Stimulated activated CD4-positive, alpha-beta T cell treated with anti-CD3 and anti-CD28 coated beads, Interleukin-15, amount 100 ng/mL, for 24 hours (primary cell): ENCODE measurements at regions not wholly inside any gene's neighbourhood (a gene's known extent, or its start where the extent isn't known, plus 50 kb on each side); places are given as distances from the start of the nearest gene placed in this dataset.
"Not testable (repeated sequence)": the region's sequence is repeated elsewhere in the genome, so short reads cannot be mapped to it uniquely, and the experiment has no call there.

ENCODE experiments used
- DNase-seq: peaks from one replicate; pipeline ENCODE4 v3.0.0-alpha.2; 2020

GRCh38 chr14:41280745-41281144, 325.9 kb upstream of the LRFN5 start:
- DNase-seq = no peak

DNA sequence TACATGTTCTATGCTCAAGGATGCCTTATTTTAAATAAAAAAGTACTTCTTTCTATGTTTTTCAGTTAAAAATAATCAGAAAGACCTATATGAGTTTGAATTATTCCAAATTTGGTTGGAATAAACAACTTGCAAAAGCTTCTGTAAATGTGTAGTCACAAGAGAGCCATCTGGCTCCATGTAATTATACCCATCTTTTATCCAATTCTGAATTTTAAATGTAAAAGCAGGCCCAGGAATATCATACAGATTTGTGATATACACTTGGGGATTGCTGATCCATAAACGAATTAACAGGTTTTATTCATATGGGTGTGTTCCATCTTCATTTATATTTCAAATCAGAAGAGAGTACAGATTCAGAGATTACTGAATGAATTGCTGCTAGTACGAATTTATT, 329.2 kb upstream of the LRFN5 start:
- DNase-seq = no peak

DNA sequence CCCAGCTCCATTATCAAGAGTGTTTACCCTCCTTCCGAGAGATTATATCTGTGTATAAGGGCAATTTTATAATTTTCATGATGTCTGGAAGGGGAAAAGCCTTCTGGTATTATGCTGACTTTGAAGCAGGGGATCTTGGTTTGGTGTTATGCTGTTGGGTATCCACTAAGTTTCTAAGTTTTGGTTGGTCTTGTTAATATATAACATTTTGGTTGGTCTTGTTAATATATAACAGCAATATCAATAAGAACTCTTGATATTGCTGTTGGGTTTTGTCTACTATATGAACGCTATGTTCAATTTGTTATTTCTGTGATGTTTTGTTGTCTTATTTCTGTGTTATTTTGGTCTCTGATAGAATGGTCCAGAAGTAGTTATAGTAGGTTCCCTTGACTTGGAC, 349.2 kb upstream of the LRFN5 start:
- DNase-seq = no peak

- no peak for DNase-seq
Observed at GRCh38 chr14:41235466-41235865, 371.2 kb upstream of the LRFN5 start.

DNA sequence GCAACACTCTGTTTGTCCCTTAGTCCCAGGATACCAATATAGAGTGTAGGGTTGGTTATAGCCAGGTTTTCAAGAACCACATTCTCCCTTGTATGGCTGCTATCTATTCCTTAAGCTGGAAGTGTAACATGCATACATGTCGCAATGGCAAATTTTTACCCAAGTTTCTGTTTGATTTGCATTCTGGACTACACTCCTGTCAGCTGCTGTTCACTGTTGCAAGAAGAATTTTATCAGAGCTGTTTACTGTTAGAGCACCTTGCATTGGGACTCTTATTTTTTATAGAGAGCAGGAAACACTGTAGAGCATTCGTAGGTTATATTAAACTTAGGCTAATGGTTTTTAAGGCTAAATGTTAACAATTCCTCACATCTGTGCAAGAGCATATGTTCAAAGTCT, 376.0 kb upstream of the LRFN5 start:
- no peak for DNase-seq

DNA sequence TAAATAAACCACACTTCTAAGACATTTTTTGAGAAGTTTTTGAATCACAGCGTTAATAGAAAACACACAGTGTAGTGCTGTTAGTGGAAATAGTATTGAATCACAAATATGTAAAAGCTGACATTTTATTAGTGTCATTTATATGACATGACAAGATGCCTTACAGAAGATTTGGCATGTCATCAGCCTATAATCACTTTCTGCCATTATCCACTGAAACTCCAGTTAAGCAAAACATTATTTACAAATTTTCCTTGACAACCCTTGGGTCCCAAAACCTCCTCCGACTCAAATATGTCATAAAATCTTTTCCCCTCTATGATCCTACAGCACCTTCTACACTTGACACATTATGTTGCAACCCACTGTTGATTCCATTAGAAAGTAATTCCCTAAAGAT, 376.9 kb upstream of the LRFN5 start:
- no peak for DNase-seq

- DNase-seq = no peak
Observed at GRCh38 chr14:41225433-41225832, 381.2 kb upstream of the LRFN5 start.

DNA sequence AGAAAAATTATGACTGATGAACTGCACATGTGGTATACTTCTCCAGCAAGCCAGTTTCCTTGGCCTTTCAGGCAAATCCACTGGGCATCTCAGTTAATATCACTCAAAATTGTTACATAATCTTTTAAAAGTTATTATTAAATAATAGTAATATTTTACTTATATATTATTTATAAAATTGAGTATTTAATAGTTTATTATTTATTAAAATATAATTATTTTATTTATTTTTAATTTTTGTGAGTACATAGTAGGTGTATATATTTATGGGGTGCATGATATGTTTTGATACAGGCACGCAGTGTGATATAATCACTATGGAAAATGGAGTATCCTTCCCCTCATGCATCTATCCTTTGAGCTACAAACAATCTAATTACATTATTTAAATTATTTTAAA, 384.1 kb upstream of the LRFN5 start:
- DNase-seq = no peak

GRCh38 chr14:41214978-41215377, 391.7 kb upstream of the LRFN5 start:
- DNase-seq = not testable (repeated sequence)

DNA sequence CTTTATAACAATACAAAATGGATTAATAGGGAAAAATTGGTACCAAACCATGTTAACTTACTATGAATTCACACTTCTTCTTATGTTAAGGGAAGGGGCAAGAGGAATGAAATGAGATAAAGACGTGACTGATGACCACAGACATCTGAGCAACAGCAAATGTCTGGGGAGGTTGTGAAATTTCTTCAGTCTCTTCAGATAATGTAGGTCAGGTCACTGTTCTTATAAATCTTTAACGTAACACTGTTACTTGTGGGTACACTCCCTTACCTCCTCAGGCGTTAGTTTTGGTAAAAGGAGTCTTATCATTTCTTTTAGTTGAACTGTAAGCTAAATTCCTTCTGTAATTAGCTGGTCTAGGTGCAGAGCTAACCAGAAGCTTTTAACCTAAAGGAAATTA, 405.0 kb upstream of the LRFN5 start:
- DNase-seq = no peak

DNA sequence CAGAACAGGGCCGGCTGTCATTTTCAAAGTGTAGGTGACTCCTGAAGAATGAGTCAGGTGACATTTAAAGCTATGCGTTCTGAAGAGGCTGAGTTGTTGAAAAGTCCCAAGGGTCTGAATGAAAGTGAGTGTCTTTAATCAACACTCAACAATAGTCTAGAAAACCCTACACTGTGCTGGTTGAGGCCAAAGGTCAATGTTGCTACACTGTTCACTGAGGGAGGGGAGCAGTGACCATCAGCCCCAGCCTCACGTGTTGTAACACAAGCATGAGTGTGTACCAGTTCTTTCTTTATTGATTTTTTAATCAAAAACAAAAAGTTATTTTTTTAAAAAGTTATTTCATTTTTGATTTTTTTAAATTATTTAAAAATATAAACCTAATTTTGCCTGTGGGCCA, 418.8 kb upstream of the LRFN5 start:
- no peak for DNase-seq

GRCh38 chr14:41171045-41171444, 435.6 kb upstream of the LRFN5 start:
- no peak for DNase-seq

DNA sequence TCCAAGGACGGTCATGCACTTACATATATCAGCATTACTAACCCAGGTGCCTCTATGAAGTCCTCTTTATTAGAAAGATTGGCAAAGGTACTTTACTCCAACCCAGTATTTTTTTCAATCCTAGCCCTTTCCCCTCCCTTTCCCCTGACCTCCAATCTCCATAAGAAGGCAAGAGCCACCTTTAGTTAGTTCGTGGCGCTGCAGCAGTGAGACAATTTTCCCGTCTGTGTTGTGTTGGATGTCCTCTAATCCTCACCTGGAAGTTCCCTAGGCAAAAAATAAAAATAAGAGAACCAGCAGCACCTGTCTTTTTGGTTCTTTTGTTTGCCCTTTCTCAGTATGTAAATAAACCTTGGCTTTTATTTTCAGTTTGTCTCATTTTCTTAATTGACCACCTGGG, 439.6 kb upstream of the LRFN5 start:
- no peak for DNase-seq

- no peak for DNase-seq
Observed at GRCh38 chr14:41154143-41154807, 452.4 kb upstream of the LRFN5 start.

GRCh38 chr14:41146391-41146790, 460.3 kb upstream of the LRFN5 start:
- DNase-seq = no peak

GRCh38 chr14:41144370-41144769, 462.3 kb upstream of the LRFN5 start:
- no peak for DNase-seq

- DNase-seq = no peak
Observed at GRCh38 chr14:41137741-41138140, 468.9 kb upstream of the LRFN5 start.

DNA sequence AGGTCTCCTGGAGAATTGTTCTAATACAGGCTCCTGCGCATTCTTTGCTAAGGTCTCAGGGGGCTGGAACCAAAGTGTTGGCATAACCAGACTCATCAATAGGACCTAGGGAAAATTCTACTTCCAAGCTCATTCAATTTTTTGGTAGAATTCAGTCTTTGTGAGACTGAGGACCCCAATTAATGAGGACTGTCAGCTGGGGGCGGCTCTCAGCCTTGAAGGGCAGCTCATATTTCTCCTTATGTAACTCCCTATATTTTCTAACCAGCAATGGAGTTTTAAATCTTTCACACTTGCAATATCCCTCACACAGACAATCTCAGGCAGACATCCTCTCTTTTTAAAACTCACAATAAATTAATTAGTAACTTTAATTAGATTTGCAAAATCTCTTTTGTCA, 476.4 kb upstream of the LRFN5 start:
- no peak for DNase-seq

GRCh38 chr14:41120402-41120801, 486.3 kb upstream of the LRFN5 start:
- no peak for DNase-seq

GRCh38 chr14:41096131-41096530, 510.5 kb upstream of the LRFN5 start:
- no peak for DNase-seq

DNA sequence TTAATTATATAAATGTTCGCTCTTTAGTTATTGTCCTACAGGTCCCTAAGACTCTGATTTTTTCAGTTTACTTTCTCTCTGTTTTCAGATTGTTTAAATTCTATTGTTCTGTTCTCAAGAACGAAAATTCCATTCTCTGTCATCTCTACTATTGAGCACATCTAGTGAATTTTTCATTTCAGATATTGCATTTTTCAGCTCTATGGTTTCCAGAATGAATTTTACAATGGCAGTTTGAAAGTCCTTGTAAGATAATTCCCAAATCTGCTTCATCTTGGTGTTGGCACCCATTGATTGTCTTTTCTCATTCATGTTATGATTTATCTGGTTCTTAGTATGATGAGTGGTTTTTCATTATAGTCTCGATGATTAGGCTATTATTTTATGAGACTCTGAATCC, 519.6 kb upstream of the LRFN5 start:
- no peak for DNase-seq

DNA sequence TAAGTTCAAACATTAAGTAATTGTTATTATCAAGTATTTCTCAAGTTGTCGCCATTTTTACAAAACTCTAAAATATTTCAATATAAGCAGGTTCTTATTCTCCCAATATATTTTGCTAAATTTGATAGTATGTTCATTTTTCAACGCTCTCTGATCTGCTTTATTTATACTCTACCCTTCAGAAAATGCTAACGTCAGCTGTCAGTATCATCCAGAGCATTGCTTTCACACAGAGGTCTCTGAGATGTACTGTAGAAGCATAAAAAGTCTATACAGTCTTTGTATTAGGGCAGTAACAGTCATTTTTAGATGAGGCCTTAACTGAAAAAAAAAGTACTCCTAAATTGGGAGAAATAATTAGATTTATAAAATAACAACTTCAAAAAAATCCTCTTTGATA, 533.1 kb upstream of the LRFN5 start:
- no peak for DNase-seq

GRCh38 chr14:41072776-41073175, 533.9 kb upstream of the LRFN5 start:
- DNase-seq = no peak

- no peak for DNase-seq
Observed at GRCh38 chr14:41071351-41071750, 535.3 kb upstream of the LRFN5 start.

DNA sequence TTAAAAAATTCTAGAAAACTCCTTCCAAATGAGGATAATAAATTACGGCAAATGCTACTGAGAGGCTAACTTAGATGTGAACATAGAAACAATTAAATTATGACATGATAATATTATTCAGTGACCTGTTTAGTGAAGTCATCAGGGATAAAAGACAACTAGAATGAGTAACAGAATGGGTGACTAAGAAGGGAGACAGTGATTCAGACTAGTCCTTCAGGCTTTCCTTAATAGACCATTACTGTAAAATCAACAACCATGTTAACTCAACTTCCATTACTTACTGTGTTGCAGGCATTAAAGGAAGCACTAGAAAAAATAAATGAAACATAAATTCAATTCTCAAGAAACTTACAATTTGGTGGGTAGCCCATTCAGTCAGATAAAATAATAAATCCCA, 543.9 kb upstream of the LRFN5 start:
- no peak for DNase-seq

DNA sequence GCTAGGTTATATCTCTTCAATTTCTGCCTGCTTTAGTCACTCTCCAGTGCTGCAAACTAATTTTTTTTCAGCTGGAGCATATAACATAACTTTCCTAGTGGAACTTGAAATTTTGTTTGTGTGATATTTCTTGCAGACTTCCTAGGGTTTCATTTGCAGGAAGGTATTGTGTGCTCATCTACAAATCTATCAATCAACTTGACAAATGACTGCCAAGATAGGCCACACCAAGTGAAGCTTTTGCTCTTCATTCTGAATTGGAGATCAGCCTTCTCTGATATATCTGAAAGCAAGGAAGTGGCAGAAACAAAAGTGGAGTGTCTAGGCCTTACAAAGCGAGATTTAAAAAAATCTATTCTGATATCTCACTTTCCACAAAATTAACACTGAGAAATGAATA, 551.1 kb upstream of the LRFN5 start:
- DNase-seq = no peak
